ENCODE measurements at regions not wholly inside any gene's neighbourhood (a gene's known extent, or its start where the extent isn't known, plus 50 kb on each side); places are given as distances from the start of the nearest gene placed in this dataset.

- Histone ChIP-seq H3K4me1 (no peaks in the 10 kb centered on the region), H3K27me3 (peaks cover 0 to 10% (median 0%) of the 10 kb centered on the region in 9 donors), H3K4me3 (no peak overlapping the region), H3K27ac (no peak overlapping the region), H3K9me3 (no peaks in the 10 kb centered on the region), H3K36me3 (no peaks in the 10 kb centered on the region)
- DNase-seq = no peak
- no peak for TF ChIP-seq POLR2A (IDR thresholded peaks at IDR 0.05)
- no peak for TF ChIP-seq CTCF (IDR thresholded peaks at IDR 0.05)
- intact Hi-C loops (cut with DNase I) = no loop called here
- ATAC-seq = no peak
- 79 to 88% (median 81%) methylated on average over 6 of the region's 6 CpGs for WGBS, 4 donors
Observed at GRCh38 chr2:104481341-104481740, 372.6 kb upstream of the POU3F3 start.

GRCh38 chr2:104487366-104487765 lies 366.5 kb upstream of the POU3F3 start:
- TF ChIP-seq CTCF (IDR thresholded peaks at IDR 0.05) (no peak), POLR2A (IDR thresholded peaks at IDR 0.05) (no peak)
- WGBS, 4 donors = 75 to 88% (median 82%) methylated on average over 4 of the region's 4 CpGs
- DNase-seq (no peak), ATAC-seq (no peak)
- H3K4me3 ChIP-seq = no peak overlapping the region
- peaks cover 0 to 10% (median 0%) of the 10 kb centered on the region in 9 donors for H3K27me3 ChIP-seq
- no peaks in the 10 kb centered on the region for H3K4me1 ChIP-seq
- H3K36me3 ChIP-seq = no peaks in the 10 kb centered on the region
- no peaks in the 10 kb centered on the region for H3K9me3 ChIP-seq
- intact Hi-C loops (cut with DNase I) = no loop called here
- no peak overlapping the region for H3K27ac ChIP-seq

GRCh38 chr2:104493698-104494097 lies 360.2 kb upstream of the POU3F3 start:
- intact Hi-C loops (cut with DNase I) = no loop called here
- Histone ChIP-seq H3K36me3 (no peaks in the 10 kb centered on the region), H3K27ac (no peak overlapping the region), H3K27me3 (peaks cover 0 to 5% (median 0%) of the 10 kb centered on the region in 9 donors), H3K4me1 (no peaks in the 10 kb centered on the region), H3K4me3 (no peak overlapping the region), H3K9me3 (no peaks in the 10 kb centered on the region)
- no peak for DNase-seq
- WGBS, 4 donors = 40 to 96% (median 52%) methylated on average over 1 of the region's 1 CpG
- TF ChIP-seq CTCF (IDR thresholded peaks at IDR 0.05) = no peak
- no peak for ATAC-seq

- TF ChIP-seq POLR2A (IDR thresholded peaks at IDR 0.05) (no peak), CTCF (IDR thresholded peaks at IDR 0.05) (no peak)
- ATAC-seq = no peak
- intact Hi-C loops (cut with DNase I) = no loop called here
- H3K9me3 ChIP-seq = no peaks in the 10 kb centered on the region
- H3K27me3 ChIP-seq = peaks cover 0 to 4% (median 0%) of the 10 kb centered on the region in 9 donors
- no peaks in the 10 kb centered on the region for H3K4me1 ChIP-seq
- no peak for DNase-seq
- no peaks in the 10 kb centered on the region for H3K36me3 ChIP-seq
- 89 to 94% (median 92%) methylated on average over 6 of the region's 6 CpGs for WGBS, 4 donors
- no peak overlapping the region for H3K4me3 ChIP-seq
- H3K27ac ChIP-seq = no peak overlapping the region
Observed at GRCh38 chr2:104501342-104501741, 352.6 kb upstream of the POU3F3 start.
